ENCODE measurements at regions not wholly inside any gene's neighbourhood (a gene's known extent, or its start where the extent isn't known, plus 50 kb on each side); places are given as distances from the start of the nearest gene placed in this dataset.

- peak; percentile 81 for TF ChIP-seq CTCF (IDR thresholded peaks at IDR 0.05; ENCODE audit: low read depth, low read length)
- in situ Hi-C loops (cut with HindIII; ENCODE audit: low sequenced_read_pairs) = no loop called here
- DNase-seq (ENCODE audit: low read depth, low spot score) = peak; percentile 55
- H3K4me3 ChIP-seq (ENCODE audit: low read depth, low read length) = no peak overlapping the region
Measured at GRCh38 chr13:91017031-91017668, 330.3 kb upstream of the MIR17HG start.

GRCh38 chr13:91017669-91018053 is 329.8 kb upstream of the MIR17HG start:
- in situ Hi-C loops (cut with HindIII; ENCODE audit: low sequenced_read_pairs) = no loop called here
- DNase-seq (ENCODE audit: low read depth, low spot score) = no peak
- no peak overlapping the region for H3K4me3 ChIP-seq (ENCODE audit: low read depth, low read length)
- TF ChIP-seq CTCF (IDR thresholded peaks at IDR 0.05; ENCODE audit: low read depth, low read length) = no peak

- no peak for DNase-seq (ENCODE audit: low read depth, low spot score)
- H3K4me3 ChIP-seq (ENCODE audit: low read depth, low read length) = no peak overlapping the region
- TF ChIP-seq CTCF (IDR thresholded peaks at IDR 0.05; ENCODE audit: low read depth, low read length) = no peak
- in situ Hi-C loops (cut with HindIII; ENCODE audit: low sequenced_read_pairs) = no loop called here
Measured at GRCh38 chr13:91020461-91021034, 326.9 kb upstream of the MIR17HG start.

- in situ Hi-C loops (cut with HindIII; ENCODE audit: low sequenced_read_pairs) = no loop called here
- TF ChIP-seq CTCF (IDR thresholded peaks at IDR 0.05; ENCODE audit: low read depth, low read length) = no peak
- no peak for DNase-seq (ENCODE audit: low read depth, low spot score)
- H3K4me3 ChIP-seq (ENCODE audit: low read depth, low read length) = no peak overlapping the region
Measured at GRCh38 chr13:91024157-91024792, 323.2 kb upstream of the MIR17HG start.

GRCh38 chr13:91025442-91025841 is 322.0 kb upstream of the MIR17HG start:
- no peak for DNase-seq (ENCODE audit: low read depth, low spot score)
- no peak for TF ChIP-seq CTCF (IDR thresholded peaks at IDR 0.05; ENCODE audit: low read depth, low read length)
- in situ Hi-C loops (cut with HindIII; ENCODE audit: low sequenced_read_pairs) = no loop called here
- H3K4me3 ChIP-seq (ENCODE audit: low read depth, low read length) = no peak overlapping the region

- in situ Hi-C loops (cut with HindIII; ENCODE audit: low sequenced_read_pairs) = no loop called here
- TF ChIP-seq CTCF (IDR thresholded peaks at IDR 0.05; ENCODE audit: low read depth, low read length) = no peak
- no peak overlapping the region for H3K4me3 ChIP-seq (ENCODE audit: low read depth, low read length)
- DNase-seq (ENCODE audit: low read depth, low spot score) = no peak
Measured at GRCh38 chr13:91031508-91031907, 316.0 kb upstream of the MIR17HG start.

Measured in astrocyte of the spinal cord (primary cell).